HG02870 (cell line): ENCODE measurements at regions not wholly inside any gene's neighbourhood (a gene's known extent, or its start where the extent isn't known, plus 50 kb on each side); places are given as distances from the start of the nearest gene placed in this dataset.

Experiments used
- ATAC-seq: cut with Tn5 transposase; IDR thresholded peaks from one replicate; pipeline ENCODE4 v1.9.1; 2021; ENCODE audit warnings: mild to moderate bottlenecking, moderate library complexity; ENCODE audit not compliant: unreplicated experiment

GRCh38 chr6:135789375-135790050, 62.0 kb upstream of the PDE7B start:
- ATAC-seq, result no peak

DNA sequence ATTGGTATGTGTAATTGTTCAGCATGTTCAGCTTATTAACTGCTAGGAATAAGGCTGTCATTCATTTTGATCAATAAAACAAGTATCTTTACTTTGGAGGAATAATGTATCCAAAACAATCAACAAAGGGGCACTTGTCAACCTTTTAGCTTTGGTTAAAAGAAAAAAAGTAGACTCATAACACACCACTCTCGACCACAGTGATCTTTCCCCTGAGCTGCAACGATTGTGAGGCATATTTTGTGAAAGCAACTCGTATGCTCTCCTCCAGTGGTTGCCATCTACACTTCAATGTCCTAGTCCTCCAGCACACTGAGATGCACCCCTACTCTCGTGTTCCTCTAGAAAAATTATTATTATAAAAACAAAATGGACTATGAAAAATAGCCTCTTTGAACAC, 60.1 kb upstream of the PDE7B start:
- ATAC-seq, result no peak

GRCh38 chr6:135796643-135797305, 54.7 kb upstream of the PDE7B start:
- ATAC-seq, result no peak

DNA sequence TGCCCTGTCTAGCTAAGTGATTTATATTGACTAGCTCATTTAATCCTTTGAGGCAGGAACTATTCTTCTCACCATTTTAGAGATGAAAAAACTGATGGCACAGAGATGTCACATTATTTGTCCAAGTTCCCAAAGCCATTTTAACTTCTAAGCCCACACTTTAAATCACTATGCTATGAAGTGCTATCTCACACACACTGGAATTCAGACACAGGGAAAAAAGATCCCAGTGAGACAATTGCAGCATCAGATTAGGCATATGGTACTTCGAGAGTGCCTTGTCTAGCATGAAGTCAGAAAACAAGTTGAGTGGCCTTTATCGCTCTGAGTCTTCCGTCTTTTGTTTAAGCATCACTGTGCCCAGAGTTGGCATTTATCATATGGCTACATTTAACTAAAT, 54.1 kb upstream of the PDE7B start:
- ATAC-seq, result no peak

- ATAC-seq, result no peak
Measured at GRCh38 chr6:135798751-135799515, 52.6 kb upstream of the PDE7B start.
